T-helper 22 cell (primary cell): ENCODE measurements at regions not wholly inside any gene's neighbourhood (a gene's known extent, or its start where the extent isn't known, plus 50 kb on each side); places are given as distances from the start of the nearest gene placed in this dataset.

Experiments
- DNase-seq: peaks from one replicate; pipeline ENCODE4 v3.0.0-alpha.2; 2020; ENCODE audit warnings: low read depth

DNA sequence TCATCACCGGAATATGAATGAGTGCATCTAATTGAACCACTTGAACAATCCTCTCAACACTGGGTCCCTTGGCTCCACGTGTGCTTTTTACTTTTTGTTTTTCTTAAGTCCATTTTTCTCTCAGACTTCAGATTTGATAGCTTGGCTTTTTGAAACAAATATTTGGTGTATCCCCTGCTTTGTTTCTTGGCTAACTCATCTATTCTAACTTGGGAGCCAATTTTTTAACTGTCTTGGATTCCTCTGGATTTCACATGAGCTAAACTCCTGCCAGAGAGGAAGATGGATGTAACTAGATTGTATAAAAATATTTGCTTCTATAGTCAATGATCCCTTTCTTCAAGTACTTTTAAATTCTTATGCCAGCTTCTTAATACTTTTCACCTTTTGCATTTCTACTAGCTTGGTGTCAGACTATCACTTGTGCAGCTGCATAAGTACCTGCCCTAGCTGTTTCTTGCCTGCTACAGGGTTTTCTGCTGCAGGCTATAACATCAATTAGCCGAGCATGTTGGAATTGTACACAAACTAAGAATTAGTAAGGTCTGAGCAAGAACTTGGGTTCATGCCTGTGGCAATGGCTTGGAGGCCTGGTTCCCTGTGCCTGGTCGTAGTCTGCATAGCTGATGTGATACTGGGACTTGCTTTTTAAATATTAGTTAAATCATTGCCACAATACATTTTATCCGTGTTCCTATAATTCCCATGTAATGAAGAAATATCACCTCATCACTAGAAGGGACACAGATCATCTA is 281.5 kb downstream of the EN1 start:
- DNase-seq = no peak

DNA sequence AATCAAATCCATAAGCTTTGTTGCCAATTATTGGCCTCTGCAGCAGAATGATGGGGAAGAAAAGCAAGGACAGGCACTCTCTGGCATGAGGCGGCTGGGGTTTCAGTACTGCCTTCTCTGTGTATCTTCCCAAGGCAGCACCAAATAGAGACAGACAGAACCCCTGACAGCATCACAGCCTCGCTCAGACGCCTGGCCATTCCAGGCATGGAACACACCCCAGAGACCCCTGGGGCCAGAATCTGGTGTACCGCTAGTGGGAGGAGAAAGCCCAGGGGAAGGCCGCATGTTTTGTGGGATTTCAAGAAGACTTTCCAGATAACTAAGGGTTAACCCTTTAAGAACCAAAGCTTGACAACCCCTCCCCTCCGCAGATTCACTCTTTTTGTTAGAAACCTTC is 282.1 kb downstream of the EN1 start:
- DNase-seq = no peak

DNA sequence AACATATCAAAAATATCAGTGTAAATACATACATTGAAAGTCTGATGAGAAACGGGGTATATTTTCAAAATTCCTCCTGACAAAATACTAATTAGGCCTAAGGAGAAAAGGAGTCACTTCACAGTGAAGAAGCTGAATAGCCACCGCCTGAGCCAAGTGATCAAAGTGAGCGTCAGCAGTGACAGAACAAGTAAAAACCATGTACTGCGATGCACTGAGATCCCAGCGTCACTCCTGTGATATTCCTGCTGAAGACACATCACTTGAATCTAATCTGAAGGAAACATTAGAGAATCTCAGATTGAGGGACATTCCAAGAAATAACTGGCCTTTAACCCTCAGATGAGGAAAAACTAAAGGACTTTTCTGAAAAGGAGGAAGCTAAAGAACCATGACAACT is 285.3 kb downstream of the EN1 start:
- DNase-seq = no peak

DNA sequence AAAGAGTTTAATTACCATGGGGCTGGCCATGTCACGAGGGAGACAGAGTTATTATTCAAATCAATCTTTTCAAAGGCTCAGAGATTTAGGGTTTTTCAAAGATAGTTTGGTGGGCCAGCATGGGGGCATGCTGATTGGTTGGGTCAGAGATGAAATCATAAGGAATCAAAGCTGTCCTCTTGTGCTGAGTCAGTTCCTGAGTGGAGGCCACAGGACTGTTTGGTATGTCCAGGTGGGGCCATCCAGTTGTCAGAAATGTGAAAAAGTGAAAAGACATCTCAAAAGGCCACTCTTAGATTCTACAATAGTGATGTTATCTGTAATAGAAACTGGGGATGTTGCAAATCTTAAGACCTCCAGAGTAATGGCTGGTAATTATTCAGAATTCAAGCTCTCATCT is 288.6 kb downstream of the EN1 start:
- no peak for DNase-seq

DNA sequence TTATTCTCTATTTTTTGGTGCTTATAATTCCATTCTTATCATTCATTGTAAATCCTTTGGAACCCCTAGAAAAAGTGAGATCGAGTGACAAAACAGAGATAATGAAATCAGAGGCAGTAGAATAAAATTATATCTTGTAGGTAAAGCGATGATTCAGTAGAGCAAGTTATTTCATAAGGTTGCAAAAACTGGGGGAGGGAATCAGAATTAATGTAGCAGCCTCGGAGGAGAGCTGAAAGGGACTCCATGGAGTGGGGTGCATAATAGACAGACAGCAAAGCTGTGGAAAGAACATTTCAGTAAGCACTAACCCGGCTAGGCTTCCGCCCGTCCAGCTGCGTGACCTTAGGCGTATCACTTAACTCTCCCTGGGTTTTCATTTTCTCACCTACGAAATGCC is 289.7 kb downstream of the EN1 start:
- no peak for DNase-seq

DNA sequence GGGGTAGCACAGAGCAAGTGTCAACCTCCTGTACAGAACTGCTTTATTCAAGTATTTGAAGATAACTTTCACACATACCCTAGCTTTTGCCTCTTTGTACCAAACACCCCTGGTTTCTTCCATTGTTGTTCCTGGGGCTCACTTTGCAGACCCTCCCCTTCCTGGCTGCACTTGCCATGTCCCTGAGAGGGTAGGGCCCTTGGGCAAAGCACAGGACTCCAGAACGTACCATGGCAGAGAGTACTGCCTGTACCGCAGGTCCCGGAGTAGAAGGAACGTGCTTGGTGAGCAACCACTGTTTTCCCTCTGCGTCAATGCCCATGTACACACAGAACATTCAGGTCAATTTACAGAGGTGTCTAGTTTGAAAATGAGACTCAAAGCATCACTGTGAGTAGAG is 290.4 kb downstream of the EN1 start:
- DNase-seq = no peak

DNA sequence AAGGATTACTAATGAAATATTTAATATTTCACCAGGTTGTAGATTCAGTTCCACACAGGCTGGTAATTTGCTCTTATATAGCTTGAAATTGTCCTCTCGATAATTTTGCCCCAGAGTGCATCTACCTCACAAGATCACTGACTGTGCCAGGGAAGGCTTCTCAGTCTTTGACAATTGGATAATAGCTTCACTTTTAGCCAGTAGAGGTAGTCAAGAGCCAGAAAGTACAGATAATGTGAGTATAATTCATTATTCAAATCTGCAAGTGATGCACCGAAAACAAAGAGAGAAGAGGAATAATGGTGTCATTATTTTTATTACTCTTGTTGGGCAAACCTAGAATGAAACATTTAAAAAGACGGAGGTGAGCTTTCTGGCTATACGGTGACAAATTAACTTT is 292.8 kb downstream of the EN1 start:
- DNase-seq = no peak

DNA sequence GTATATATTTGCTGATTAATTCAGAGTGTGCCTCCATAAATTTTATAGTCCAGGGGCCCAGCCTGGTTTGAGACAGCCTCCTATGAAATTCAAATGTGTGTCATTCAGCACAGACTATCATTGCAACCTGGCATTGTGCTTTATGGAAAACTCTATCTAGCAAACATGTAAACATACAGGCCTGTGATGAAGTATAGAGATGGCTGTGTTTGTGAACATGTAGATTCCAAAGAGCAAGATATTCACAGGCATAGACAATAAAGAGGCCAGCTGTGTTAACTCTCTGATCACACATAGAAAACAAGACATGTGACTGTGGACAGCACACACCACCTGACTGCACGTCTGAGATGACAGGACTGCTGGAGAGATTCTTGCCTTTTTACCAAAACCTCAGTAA is 297.9 kb downstream of the EN1 start:
- DNase-seq = no peak

DNA sequence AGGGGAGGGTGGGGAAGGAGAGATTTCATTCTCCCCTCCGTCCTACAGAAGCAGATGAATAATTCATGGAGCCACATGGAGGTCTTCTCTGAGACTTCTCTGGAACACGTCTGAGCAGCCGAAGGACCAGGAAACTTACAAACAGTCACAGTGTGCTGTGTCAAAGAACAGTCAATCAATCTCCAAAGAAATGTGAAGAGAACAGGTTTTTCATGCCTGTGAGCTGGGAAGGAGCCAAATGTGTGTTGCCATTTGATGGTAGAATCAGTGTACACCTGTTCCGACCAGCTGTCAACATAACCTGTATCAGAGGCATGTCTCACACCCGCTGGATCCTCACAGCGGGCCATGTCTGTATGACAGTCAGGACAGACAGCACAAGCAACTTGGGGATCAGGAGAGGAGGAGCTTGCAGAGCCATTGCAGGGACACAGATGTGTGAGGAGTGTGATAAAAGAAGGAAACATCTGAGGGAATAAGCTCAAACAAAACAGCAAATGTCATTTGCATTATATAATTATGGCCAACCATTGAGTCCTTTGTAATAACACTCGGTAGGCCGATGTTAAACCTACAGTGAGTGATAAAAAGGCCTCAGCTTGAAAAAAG is 298.5 kb downstream of the EN1 start:
- DNase-seq = no peak

DNA sequence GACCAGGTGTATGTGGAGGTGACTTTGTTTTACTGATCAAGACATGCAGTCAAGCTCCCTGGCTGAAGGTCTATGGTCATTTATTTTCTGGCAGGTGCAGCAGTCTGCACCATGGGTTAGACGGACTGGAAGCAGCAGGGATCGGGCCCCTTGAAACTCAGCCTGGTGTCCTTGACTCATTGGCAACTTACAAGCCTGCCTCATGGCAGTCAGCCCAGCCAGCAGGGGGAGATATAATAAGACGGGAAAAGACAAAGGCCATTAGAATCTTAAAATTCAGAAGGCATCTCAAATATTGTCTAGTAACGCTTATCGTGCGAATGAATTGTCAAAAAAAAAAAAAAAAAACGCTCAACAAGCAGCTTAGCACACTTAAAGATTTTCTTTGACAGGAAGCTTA is 308.2 kb downstream of the EN1 start:
- no peak for DNase-seq

DNA sequence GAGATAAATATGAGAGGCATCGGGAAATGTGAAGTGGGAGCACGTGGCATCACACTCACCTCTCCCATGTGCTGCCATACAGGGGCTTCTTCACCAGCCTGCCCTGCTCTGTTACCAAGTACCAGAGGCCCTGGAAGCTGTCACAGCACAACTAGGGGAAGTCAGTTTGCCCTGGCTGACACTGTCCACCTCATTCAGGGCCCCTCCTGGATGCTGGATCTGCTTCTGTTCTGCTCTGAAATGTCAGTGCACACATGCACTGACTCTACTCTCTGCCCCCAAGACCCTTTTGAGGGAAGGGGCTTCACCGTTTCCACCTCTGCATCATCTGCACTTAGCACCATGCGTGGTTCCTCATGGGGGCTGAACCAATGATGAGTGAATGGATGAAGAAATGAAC is 311.1 kb downstream of the EN1 start:
- no peak for DNase-seq

DNA sequence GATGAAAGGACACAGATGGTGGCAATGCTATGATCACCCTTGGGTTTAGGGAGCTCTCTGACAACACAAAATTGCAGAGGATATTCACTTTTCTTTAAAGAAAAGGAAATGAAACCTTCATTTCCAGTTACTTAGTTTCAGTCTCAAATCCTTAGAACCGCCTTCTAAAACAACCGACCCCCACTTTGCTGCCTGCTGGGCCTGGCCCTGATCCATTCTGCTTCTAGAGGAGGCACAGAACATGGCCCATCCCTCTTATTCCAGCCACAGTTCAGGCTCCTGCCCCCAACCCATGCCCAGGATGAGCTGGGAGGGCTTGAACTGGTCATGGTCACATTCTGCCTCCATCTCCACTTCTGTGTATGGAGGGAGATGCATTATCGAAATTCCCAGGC is 311.6 kb downstream of the EN1 start:
- no peak for DNase-seq

DNA sequence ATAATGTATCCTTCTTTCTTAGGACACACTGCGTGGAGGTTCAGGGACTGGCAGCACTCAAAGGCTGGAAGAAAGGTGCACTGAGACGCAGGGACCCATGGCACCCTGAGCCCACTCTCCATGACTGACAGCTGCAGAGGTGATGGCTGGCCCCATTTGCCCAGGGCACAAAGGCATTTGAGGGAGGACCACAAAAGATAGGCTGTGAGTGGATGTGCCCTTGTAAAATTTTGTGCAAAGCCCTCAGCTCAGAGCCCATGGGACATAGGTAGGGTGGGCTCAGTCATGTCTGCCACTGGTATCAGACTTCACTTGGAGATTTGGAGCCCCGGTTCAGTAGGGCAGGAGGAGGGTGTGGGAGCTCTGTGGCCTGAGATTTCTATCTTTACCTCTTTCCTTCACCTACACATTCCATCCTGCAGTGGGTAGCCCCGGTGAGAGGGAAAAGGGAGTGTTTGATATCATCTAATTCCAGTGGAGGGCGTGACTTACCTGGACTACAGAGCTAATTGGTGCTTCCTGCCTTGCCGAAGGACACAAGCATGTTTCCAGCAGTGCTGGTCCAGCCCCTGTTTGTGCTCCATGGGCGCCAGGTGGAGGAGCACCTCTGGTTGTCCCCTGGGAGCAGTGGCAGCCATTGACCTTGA is 312.2 kb downstream of the EN1 start:
- no peak for DNase-seq

DNA sequence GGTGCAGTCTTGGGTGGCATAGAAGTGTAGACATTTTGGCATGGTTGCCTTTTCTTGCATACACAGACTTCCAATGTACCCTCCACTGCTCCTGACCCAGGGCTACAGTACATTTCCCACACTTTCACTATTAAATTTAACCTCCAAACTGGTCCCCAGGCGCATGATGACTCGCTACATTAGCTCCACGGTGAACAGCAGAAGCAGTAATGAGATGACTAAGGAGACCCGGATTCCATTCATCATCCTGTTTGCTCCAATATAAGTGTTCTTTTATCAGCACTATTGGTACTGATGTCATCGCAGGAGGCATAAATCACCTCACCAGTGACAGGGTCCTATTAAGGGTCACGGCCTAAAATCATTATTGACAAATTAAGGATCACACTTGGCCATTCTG is 316.5 kb downstream of the EN1 start:
- DNase-seq = no peak

DNA sequence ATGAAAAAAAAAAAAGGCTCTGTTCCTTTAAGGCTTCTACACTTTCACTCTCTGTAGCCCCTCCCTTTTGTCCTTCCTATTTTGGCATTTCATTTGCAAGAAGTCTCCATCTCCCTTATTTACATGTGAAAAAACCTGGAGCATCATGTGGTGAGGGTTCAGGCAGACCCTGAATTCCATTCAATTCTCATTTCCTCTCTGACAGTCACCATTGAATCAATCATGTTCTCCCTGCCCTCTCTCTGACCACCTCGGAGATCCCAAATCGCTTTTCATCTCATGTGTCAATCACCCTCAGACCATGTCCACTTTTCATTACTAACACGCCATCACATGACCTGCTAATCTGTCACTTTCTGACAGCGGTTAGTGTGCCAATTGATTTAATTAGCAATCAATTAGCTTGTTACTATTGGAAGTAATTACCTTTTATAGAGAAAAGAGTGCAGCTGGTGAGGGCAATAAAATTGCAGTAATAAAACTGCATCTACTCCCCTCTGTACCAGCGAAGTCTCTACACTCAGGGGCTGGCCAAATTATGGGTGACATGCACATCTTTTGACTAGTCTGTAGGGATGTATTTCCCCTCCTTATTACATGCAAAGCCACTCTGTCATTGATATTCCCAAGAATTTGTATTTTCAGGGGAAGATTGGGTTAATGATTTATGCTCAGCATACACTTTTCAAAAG is 317.4 kb downstream of the EN1 start:
- DNase-seq = no peak

DNA sequence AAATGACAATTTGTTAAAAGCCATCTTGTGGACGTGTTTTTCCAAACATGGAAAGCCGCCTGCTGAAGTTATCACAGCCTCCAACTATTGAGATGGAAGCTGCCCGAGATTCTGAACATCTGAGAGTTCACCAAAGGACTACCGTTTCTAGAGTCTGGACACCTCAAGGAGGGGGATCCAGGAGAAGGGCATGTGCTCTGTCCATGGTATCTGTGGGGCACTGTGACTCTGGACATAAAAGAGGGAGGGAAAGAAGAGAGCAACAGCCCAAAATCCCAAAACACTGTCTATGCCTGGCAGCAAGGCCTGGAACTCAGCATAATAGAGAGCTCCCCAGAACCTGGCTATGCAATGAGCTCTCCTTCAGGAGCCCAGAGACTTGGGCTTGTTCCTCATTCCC is 319.9 kb downstream of the EN1 start:
- no peak for DNase-seq

DNA sequence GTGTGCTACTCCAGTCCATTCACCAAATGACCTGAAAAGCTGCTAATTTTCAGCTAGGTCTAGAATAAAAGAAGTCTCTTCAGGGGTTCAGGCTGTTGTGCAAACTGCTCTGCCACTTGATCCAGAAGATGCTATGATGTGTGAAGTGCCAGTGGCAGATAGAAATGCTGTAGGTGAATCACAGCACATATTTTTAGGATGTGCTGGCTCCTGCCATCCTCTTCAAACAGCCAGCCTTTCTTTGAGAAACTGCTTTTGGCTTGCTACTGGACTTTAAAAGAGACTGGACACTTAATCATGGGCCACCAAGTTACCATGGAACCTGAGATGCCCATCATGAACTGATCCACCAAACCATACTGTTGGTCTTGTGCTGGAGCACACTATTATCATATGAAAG is 322.1 kb downstream of the EN1 start:
- no peak for DNase-seq

DNA sequence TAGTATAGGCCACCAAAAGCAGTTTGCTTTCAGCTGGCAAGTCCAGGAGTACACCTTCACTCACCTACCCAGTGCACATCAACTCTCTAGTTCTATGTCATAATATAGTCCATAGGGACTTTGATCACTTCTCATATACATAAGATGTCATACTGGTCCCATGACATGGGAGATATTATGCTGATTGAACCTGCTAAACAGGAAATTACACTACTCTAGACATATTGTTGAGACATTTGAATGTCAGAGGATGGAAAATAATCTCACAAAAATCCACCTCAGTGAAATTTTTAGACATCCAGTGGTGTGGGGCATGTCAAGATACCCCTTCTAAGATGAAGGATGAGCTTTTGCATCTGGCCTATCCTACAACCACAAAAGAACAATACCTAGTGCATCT is 322.5 kb downstream of the EN1 start:
- no peak for DNase-seq

DNA sequence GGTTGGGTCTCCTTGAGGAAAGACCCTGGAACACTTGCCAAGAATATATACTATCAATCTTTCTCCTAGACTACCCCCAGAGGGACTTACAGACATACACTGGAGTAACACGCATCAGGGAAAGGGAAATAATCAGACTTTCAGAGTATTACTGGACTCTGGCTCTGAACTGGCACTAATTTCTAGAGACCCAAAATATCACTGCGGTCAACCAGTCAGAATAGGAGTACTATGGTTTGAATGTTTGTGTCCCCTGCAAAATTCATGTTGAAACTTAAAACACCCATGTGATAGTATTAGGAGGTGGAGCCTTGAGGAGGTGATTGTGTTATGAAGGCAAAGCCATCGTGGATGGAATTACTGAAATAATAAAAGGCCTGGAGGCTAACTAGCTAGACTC is 323.7 kb downstream of the EN1 start:
- DNase-seq = no peak

DNA sequence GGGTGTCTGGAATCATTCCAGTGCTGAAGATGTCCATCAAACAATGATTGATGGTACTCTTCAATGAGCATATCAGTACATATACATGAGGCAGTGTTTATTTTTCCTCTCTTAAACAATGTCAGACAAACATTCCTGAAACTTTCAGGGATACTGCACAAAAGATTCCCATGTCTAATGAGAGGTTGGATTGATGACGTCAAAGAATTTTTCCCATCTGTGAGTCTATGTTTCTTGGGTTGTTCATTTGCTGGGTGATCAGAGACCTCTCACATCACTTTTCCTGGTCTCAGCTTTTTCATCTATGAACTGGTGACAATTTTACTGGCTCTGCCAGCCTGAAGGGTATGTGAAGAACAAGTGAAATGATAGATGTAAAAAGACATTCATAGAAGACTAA is 325.5 kb downstream of the EN1 start:
- no peak for DNase-seq

DNA sequence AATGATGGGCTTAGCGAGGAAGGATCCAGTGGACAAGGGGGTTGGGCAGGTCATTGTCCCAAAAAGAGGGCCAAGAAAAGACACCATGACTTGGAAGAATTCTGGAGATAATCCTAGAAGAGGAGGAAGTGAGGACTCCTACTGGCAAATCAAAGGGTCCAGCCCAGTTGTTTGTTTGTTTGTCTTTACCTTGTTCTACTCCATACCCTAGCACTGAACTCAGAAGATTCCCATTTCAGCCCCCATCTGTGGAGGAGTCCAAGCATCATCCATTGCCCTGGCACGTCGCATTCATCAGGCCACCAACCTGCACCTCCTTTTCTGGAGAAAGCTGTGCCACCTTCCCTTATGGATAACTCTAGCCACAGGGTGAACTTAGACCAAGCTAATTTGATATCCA is 326.2 kb downstream of the EN1 start:
- no peak for DNase-seq

DNA sequence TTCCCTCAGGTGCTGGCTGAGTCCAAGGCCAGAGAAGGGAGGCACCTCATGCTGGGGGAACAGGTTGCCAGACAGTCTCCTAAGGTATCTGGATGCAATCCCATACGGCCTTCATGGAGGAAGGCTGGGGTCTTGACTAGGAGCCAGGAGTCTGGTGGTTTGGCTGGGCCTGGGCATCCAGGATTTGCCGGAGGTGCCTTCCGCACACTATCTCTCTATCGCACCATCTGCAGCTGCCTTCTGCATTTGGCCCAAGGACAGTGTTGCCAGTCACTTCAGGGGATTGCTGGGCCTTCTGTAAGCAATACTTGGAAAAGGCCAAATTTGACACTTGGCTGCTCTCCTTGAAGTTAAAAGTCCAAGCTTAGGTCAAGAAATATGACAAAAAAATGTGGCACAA is 327.2 kb downstream of the EN1 start:
- DNase-seq = no peak

DNA sequence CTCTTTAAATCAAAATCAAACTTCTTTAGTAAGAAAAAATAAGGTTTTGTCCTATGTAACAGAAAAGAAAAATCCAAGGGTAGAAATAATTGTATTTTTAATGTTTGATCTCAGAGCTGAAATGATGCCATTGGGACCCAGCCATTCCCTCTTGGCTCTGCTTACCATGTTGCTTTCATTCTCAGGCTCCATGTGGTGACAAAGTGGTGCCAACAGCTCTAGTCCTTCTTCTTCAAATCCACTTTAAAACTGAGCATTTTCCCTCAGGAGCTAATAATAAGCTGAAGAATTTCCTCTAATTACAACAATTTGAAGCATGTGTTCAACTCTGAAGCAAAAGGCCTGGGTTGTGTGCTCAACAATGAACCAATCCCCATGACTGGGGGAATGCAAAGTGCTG is 327.9 kb downstream of the EN1 start:
- DNase-seq = no peak
